GM12878 (cell line): ENCODE measurements at regions not wholly inside any gene's neighbourhood (a gene's known extent, or its start where the extent isn't known, plus 50 kb on each side); places are given as distances from the start of the nearest gene placed in this dataset.

Experiments used
- ATAC-seq: fragments of 200-7000 bp; cut with Tn5 transposase; 3 replicates; pipeline ENCODE4 v1.9.1; 2020; ENCODE audit warnings: mild to moderate bottlenecking, moderate library complexity
- BruUV-seq: library from RNA; stranded (reverse); fragments of 400-500 nt; replicated peaks from 2 replicates; lab custom pipeline; 2021; lab: Mats Ljungman, UMichigan
- CTCF ChIA-PET: fragments of 300-600 bp; sonication (Branson Sonifier 250); formaldehyde crosslinking; extraction: SDS; loops from one replicate; lab custom pipeline; 2021; ENCODE audit warnings: inconsistent platforms; lab: Yijun Ruan, JAX
- POLR2A ChIA-PET: fragments of 350-600 bp; formaldehyde crosslinking; extraction: SDS; loops from one replicate; lab custom pipeline; 2021; ENCODE audit warnings: inconsistent platforms; lab: Charles Lee
- RAD21 ChIA-PET: fragments of 300-600 bp; sonication (Branson Sonifier 250); formaldehyde crosslinking; loops from one replicate; lab custom pipeline; 2023; ENCODE audit warnings: antibody characterized with exemption; ENCODE audit not compliant: unreplicated experiment; lab: Charles Lee
- SMC1A ChIA-PET: fragments of 300-600 bp; sonication (Branson Sonifier 250); formaldehyde crosslinking; loops from one replicate; lab custom pipeline; 2023; ENCODE audit not compliant: unreplicated experiment, uncharacterized antibody; lab: Charles Lee
- DNase-seq: peaks from one replicate; pipeline ENCODE4 v3.0.0-alpha.2; 2011; ENCODE audit warnings: low read depth, low spot score
- FAIRE-seq: peaks from 3 replicates; lab custom pipeline; 2011; peaks lifted over from hg19 to GRCh38; lab: Jason Lieb, UNC
- H2AFZ ChIP-seq: 2 replicates; pipeline ENCODE4 v1.6.0; 2011; ENCODE audit warnings: low read depth, low read length, control low read depth; ENCODE audit not compliant: control insufficient read depth
- H3K27ac ChIP-seq: 2 replicates; pipeline ENCODE4 v1.5.1; 2011; ENCODE audit warnings: control low read depth; ENCODE audit not compliant: control insufficient read depth, insufficient read depth
- H3K27me3 ChIP-seq, 2 experiments: replicated peaks in 1 of 2; 2 replicates each; pipeline versions ENCODE4 v1.6.0 to v1.6.1; 2011; ENCODE audit warnings: low read length in 1 of 2; ENCODE audit not compliant: control insufficient read depth in 2 of 2, insufficient read depth in 2 of 2
- H3K36me3 ChIP-seq, 2 experiments: 2 replicates each; pipeline ENCODE4 v1.5.1; 2011; ENCODE audit warnings: low read length in 1 of 2; ENCODE audit not compliant: control insufficient read depth in 2 of 2, insufficient read depth in 2 of 2
- H3K4me1 ChIP-seq: 2 replicates; pipeline ENCODE4 v1.6.1; 2011; ENCODE audit warnings: mild to moderate bottlenecking, low read length, moderate library complexity, mixed read lengths; ENCODE audit not compliant: control insufficient read depth, insufficient read depth
- H3K4me2 ChIP-seq: 2 replicates; pipeline ENCODE4 v1.6.0; 2011; ENCODE audit warnings: control low read depth; ENCODE audit not compliant: control insufficient read depth, insufficient read depth
- H3K4me3 ChIP-seq: fragments of 200-600 bp; sonication (generic); 2 replicates; pipeline ENCODE4 v1.5.1; 2016
- H3K79me2 ChIP-seq: 2 replicates; pipeline ENCODE4 v1.6.0; 2011; ENCODE audit warnings: low read length; ENCODE audit not compliant: control insufficient read depth, insufficient read depth
- H3K9ac ChIP-seq: 2 replicates; pipeline ENCODE4 v1.8.0; 2011; ENCODE audit warnings: low read length, control low read depth, mixed read lengths; ENCODE audit not compliant: control insufficient read depth, insufficient read depth
- H3K9me3 ChIP-seq: replicated peaks from 3 replicates; pipeline ENCODE4 v1.5.1; 2011; ENCODE audit warnings: mild to moderate bottlenecking, low read length; ENCODE audit not compliant: control insufficient read depth, insufficient read depth
- H4K20me1 ChIP-seq: 2 replicates; pipeline ENCODE4 v1.6.0; 2011; ENCODE audit not compliant: control insufficient read depth, insufficient read depth
- BCL3 ChIP-seq: IDR thresholded peaks from 2 replicates; pipeline ENCODE4 v1.6.1; 2011; ENCODE audit warnings: borderline replicate concordance, low read depth, mild to moderate bottlenecking, moderate library complexity, low read length; ENCODE audit not compliant: insufficient read depth, poor library complexity, severe bottlenecking
- HDGF ChIP-seq: fragments of 450-650 bp; IDR thresholded peaks from 2 replicates; pipeline ENCODE4 v1.6.1; 2016; ENCODE audit warnings: antibody characterized with exemption
- PAX5 ChIP-seq: IDR thresholded peaks from 2 replicates; pipeline ENCODE4 v1.6.1; 2011; ENCODE audit warnings: low read depth, low read length, borderline replicate concordance
- PML ChIP-seq: IDR thresholded peaks from 2 replicates; pipeline ENCODE4 v1.6.1; 2012; ENCODE audit warnings: low read length, inconsistent platforms
- SREBF1 ChIP-seq: IDR thresholded peaks from 2 replicates; pipeline ENCODE4 v1.6.1; 2012; ENCODE audit warnings: mild to moderate bottlenecking, low read length
- SRF ChIP-seq, 2 experiments: IDR thresholded peaks; 2 replicates each; pipeline ENCODE4 v1.6.1; 2011; ENCODE audit warnings: low read depth in 2 of 2, low read length in 2 of 2, mild to moderate bottlenecking in 1 of 2, moderate library complexity in 1 of 2
- STAT1 ChIP-seq: fragments of 450-650 bp; conservative IDR thresholded peaks from 2 replicates; pipeline ENCODE4 v1.6.1; 2014; ENCODE audit warnings: antibody characterized with exemption, mild to moderate bottlenecking
- ZNF207 ChIP-seq: fragments of 450-650 bp; IDR thresholded peaks from 2 replicates; pipeline ENCODE4 v1.6.1; 2014; ENCODE audit warnings: antibody characterized with exemption, mild to moderate bottlenecking, borderline replicate concordance
- ZNF687 ChIP-seq: fragments of 450-650 bp; IDR thresholded peaks from 2 replicates; pipeline ENCODE4 v1.6.1; 2017; ENCODE audit warnings: mild to moderate bottlenecking, moderate library complexity
- WGBS: methylation state at CpG from one replicate; pipeline ENCODE4 v1.1.6; 2016; ENCODE audit warnings: low lambda C conversion rate; ENCODE audit not compliant: insufficient replicate concordance, insufficient coverage; ENCODE audit errors: missing lambda C conversion rate; 5-methylcytosine and 5-hydroxymethylcytosine counted together
- in situ Hi-C: fragments of 300-500 bp; cut with MboI; formaldehyde crosslinking; loops from 9 replicates; pipeline ENCODE4 v1.14.3; 2018; ENCODE audit warnings: mixed read lengths
- intact Hi-C: fragments of 100-400 bp; cut with micrococcal nuclease; formaldehyde crosslinking; loops from one replicate; pipeline ENCODE4 v1.14.2; 2022; ENCODE audit not compliant: unreplicated experiment

GRCh38 chr16:54400261-54400660 lies 113.7 kb upstream of the IRX3 start:
- SMC1A ChIA-PET, result interaction anchor here (1.3 kb wide), 1 partner anchor 89 kb away, joined by 3 read pairs; no protein-coding TSS in a partner anchor
- H3K79me2 ChIP-seq, result no peaks in the 10 kb centered on the region
- no TSS peak for BruUV-seq
- no peak for FAIRE-seq
- no peak overlapping the region for H3K4me2 ChIP-seq
- DNase-seq, result no peak
- no peaks in the 10 kb centered on the region for H3K4me1 ChIP-seq
- ATAC-seq, result no peak
- no peak overlapping the region for H3K9ac ChIP-seq
- H4K20me1 ChIP-seq, result no peaks in the 10 kb centered on the region
- no peaks in the 10 kb centered on the region for H3K9me3 ChIP-seq
- in situ Hi-C loops (no loop called here), intact Hi-C loops (no loop called here)
- H3K27me3 ChIP-seq, result no peaks in the 10 kb centered on the region
- H2AFZ ChIP-seq, result no peak overlapping the region
- POLR2A ChIA-PET, result no interaction called here
- CTCF ChIA-PET, result no interaction called here
- no peaks in the 10 kb centered on the region for H3K36me3 ChIP-seq
- H3K4me3 ChIP-seq, result no peak overlapping the region
- 42% methylated on average over 5 of the region's 5 CpGs for WGBS
- no peak overlapping the region for H3K27ac ChIP-seq
- RAD21 ChIA-PET, result no interaction called here
- TF ChIP-seq STAT1 (no peak), SREBF1 (no peak), HDGF (no peak), BCL3 (no peak), SRF (IDR thresholded peaks at IDR 0.05; ENCODE audit: low read depth in 2 of 2, low read length in 2 of 2) (no peak), ZNF687 (no peak), ZNF207 (no peak), PML (no peak), PAX5 (no peak)
